ENCODE measurements at regions not wholly inside any gene's neighbourhood (a gene's known extent, or its start where the extent isn't known, plus 50 kb on each side); places are given as distances from the start of the nearest gene placed in this dataset.

- intact Hi-C loops (cut with micrococcal nuclease): loop anchor here (1.0 to 10.0 kb wide), 5 partner anchors 67 to 849 kb away; partner anchors contain the start of genes OTULIN and TRIO
Measured at GRCh38 chr5:14993459-14994133, 122.0 kb upstream of the ANKH start.

- intact Hi-C loops (cut with micrococcal nuclease): loop anchor here (1.0 to 10.0 kb wide), 8 partner anchors 66 to 848 kb away; partner anchors contain the start of genes OTULIN and TRIO
Measured at GRCh38 chr5:14992751-14993458, 121.3 kb upstream of the ANKH start.

- intact Hi-C loops (cut with micrococcal nuclease): no loop called here
Measured at GRCh38 chr5:14988223-14988622, 116.6 kb upstream of the ANKH start.

GRCh38 chr5:14986413-14986812 is 114.8 kb upstream of the ANKH start:
- intact Hi-C loops (cut with micrococcal nuclease): no loop called here

- intact Hi-C loops (cut with micrococcal nuclease): loop anchor here (2.0 kb wide), 1 partner anchor 57 kb away; no protein-coding TSS in a partner anchor
Measured at GRCh38 chr5:14983666-14984441, 112.3 kb upstream of the ANKH start.

- intact Hi-C loops (cut with micrococcal nuclease): no loop called here
Measured at GRCh38 chr5:14980698-14981097, 109.1 kb upstream of the ANKH start.

- intact Hi-C loops (cut with micrococcal nuclease): no loop called here
Measured at GRCh38 chr5:14977058-14977685, 105.6 kb upstream of the ANKH start.

- intact Hi-C loops (cut with micrococcal nuclease): no loop called here
Measured at GRCh38 chr5:14976486-14976885, 104.9 kb upstream of the ANKH start.

GRCh38 chr5:14971873-14972272 is 100.3 kb upstream of the ANKH start:
- intact Hi-C loops (cut with micrococcal nuclease): loop anchor here (5.0 kb wide), 1 partner anchor 580 kb away; no protein-coding TSS in a partner anchor

GRCh38 chr5:14968796-14969195 is 97.2 kb upstream of the ANKH start:
- intact Hi-C loops (cut with micrococcal nuclease): no loop called here

- intact Hi-C loops (cut with micrococcal nuclease): no loop called here
Measured at GRCh38 chr5:14967166-14967565, 95.6 kb upstream of the ANKH start.

GRCh38 chr5:14965815-14966214 is 94.2 kb upstream of the ANKH start:
- intact Hi-C loops (cut with micrococcal nuclease): no loop called here

- intact Hi-C loops (cut with micrococcal nuclease): no loop called here
Measured at GRCh38 chr5:14962604-14963003, 91.0 kb upstream of the ANKH start.

- intact Hi-C loops (cut with micrococcal nuclease): no loop called here
Measured at GRCh38 chr5:14960120-14960462, 88.5 kb upstream of the ANKH start.

- intact Hi-C loops (cut with micrococcal nuclease): no loop called here
Measured at GRCh38 chr5:14959399-14960119, 88.0 kb upstream of the ANKH start.

- intact Hi-C loops (cut with micrococcal nuclease): no loop called here
Measured at GRCh38 chr5:14958188-14958587, 86.6 kb upstream of the ANKH start.

- intact Hi-C loops (cut with micrococcal nuclease): loop anchor here (1.0 kb wide), 2 partner anchors 47 to 229 kb away; no protein-coding TSS in a partner anchor
Measured at GRCh38 chr5:14956423-14957046, 85.0 kb upstream of the ANKH start.

GRCh38 chr5:14954616-14955343 is 83.2 kb upstream of the ANKH start:
- intact Hi-C loops (cut with micrococcal nuclease): no loop called here

GRCh38 chr5:14954216-14954615 is 82.6 kb upstream of the ANKH start:
- intact Hi-C loops (cut with micrococcal nuclease): no loop called here

Measured in T-helper 1 cell treated with Interleukin-12 subunit alpha and Interleukin-12 subunit beta and Interleukin-4 antibody, amounts not matched to agents 30 ng/mL and 1 ng/mL, for 36 hours (primary cell).